ENCODE measurements at regions not wholly inside any gene's neighbourhood (a gene's known extent, or its start where the extent isn't known, plus 50 kb on each side); places are given as distances from the start of the nearest gene placed in this dataset.

DNA sequence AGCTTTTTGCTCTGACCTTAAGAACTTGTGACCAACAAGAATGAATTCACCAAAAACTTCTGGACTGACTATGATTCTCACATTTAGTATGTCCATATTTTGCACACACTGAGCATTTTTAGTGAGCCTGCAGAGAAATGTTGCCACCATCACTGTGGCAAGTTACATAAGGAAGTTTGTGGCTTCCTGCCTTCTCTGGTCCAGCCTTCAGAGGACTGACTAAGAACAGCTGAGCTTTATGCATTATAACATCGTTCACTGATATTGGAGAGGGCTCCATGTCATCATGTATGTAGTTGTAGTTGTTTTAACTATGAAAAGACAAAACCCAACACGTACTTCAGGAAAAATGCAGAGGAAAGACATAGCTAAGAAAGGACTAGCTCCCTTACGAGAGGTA lies 218.0 kb upstream of the CRIM1 start:
- Histone ChIP-seq H3K79me2 (ENCODE audit: insufficient read depth, low read length) (no peaks in the 10 kb centered on the region), H3K9me3 (ENCODE audit: insufficient read depth, low read depth, low read length) (no peaks in the 10 kb centered on the region), H3K9ac (ENCODE audit: low read length) (no peak overlapping the region), H3K4me3 (ENCODE audit: insufficient read depth, low read depth, low read length) (no peak overlapping the region), H4K20me1 (ENCODE audit: insufficient read depth, low read length) (no peaks in the 10 kb centered on the region), H2AFZ (ENCODE audit: low read depth, low read length) (no peak overlapping the region), H3K27me3 (ENCODE audit: insufficient read depth, low read length) (no peaks in the 10 kb centered on the region), H3K4me2 (ENCODE audit: low read length) (no peak overlapping the region), H3K4me1 (ENCODE audit: insufficient read depth, low read length) (no peaks in the 10 kb centered on the region), H3K36me3 (ENCODE audit: insufficient read depth, low read length) (no peaks in the 10 kb centered on the region), H3K27ac (ENCODE audit: low read depth, low read length) (no peak overlapping the region)
- Mint-ChIP-seq H3K4me1 (ENCODE audit: low read depth, unreplicated experiment) (no peaks in the 10 kb centered on the region), H3K27me3 (ENCODE audit: low read depth, unreplicated experiment) (no peaks in the 10 kb centered on the region), H3K36me3 (ENCODE audit: low read depth, unreplicated experiment) (no peaks in the 10 kb centered on the region), H3K9me3 (ENCODE audit: unreplicated experiment) (no peaks in the 10 kb centered on the region), H3K4me3 (ENCODE audit: unreplicated experiment) (no peak overlapping the region), H3K27ac (ENCODE audit: unreplicated experiment) (no peak overlapping the region)
- DNase-seq (ENCODE audit: low read depth) (no peak), FAIRE-seq (no peak)
- no peak for TF ChIP-seq EZH2 (IDR thresholded peaks at IDR 0.05; ENCODE audit: insufficient read depth, low read length)
- TF ChIP-seq, protein P1, sequence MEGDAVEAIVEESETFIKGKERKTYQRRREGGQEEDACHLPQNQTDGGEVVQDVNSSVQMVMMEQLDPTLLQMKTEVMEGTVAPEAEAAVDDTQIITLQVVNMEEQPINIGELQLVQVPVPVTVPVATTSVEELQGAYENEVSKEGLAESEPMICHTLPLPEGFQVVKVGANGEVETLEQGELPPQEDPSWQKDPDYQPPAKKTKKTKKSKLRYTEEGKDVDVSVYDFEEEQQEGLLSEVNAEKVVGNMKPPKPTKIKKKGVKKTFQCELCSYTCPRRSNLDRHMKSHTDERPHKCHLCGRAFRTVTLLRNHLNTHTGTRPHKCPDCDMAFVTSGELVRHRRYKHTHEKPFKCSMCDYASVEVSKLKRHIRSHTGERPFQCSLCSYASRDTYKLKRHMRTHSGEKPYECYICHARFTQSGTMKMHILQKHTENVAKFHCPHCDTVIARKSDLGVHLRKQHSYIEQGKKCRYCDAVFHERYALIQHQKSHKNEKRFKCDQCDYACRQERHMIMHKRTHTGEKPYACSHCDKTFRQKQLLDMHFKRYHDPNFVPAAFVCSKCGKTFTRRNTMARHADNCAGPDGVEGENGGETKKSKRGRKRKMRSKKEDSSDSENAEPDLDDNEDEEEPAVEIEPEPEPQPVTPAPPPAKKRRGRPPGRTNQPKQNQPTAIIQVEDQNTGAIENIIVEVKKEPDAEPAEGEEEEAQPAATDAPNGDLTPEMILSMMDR (IDR thresholded peaks at IDR 0.05; ENCODE audit: insufficient read depth, low read depth, low read length) = no peak

DNA sequence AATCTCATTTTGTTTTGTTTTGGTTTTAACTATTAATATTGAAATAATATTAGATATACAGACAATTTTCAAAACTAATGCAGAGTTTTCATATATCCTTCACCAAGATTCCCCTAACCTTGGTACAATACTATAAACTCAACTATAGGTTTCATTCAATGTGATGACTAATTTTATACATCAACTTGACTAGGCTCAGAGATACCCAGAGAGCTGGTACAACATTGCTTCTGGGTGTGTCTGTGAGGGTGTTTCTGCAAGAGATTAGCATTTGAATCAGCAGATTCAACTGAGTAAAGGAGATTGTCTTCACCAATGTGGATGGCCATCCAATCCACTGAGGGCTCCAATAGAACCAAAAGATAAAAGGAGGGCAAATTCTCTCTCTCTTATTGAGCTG lies 221.3 kb upstream of the CRIM1 start:
- H3K4me3 ChIP-seq (ENCODE audit: insufficient read depth, low read depth, low read length) = no peak overlapping the region
- no peak for FAIRE-seq
- Mint-ChIP-seq H3K27me3 (ENCODE audit: low read depth, unreplicated experiment) (no peaks in the 10 kb centered on the region), H3K27ac (ENCODE audit: unreplicated experiment) (no peak overlapping the region), H3K4me1 (ENCODE audit: low read depth, unreplicated experiment) (no peaks in the 10 kb centered on the region), H3K9me3 (ENCODE audit: unreplicated experiment) (no peaks in the 10 kb centered on the region), H3K36me3 (ENCODE audit: low read depth, unreplicated experiment) (no peaks in the 10 kb centered on the region), H3K4me3 (ENCODE audit: unreplicated experiment) (no peak overlapping the region)
- no peak overlapping the region for H2AFZ ChIP-seq (ENCODE audit: low read depth, low read length)
- no peaks in the 10 kb centered on the region for H3K9me3 ChIP-seq (ENCODE audit: insufficient read depth, low read depth, low read length)
- no peaks in the 10 kb centered on the region for H3K79me2 ChIP-seq (ENCODE audit: insufficient read depth, low read length)
- no peaks in the 10 kb centered on the region for H3K27me3 ChIP-seq (ENCODE audit: insufficient read depth, low read length)
- H3K36me3 ChIP-seq (ENCODE audit: insufficient read depth, low read length) = no peaks in the 10 kb centered on the region
- no peaks in the 10 kb centered on the region for H4K20me1 ChIP-seq (ENCODE audit: insufficient read depth, low read length)
- no peak for DNase-seq (ENCODE audit: low read depth)
- H3K27ac ChIP-seq (ENCODE audit: low read depth, low read length) = no peak overlapping the region
- H3K4me2 ChIP-seq (ENCODE audit: low read length) = no peak overlapping the region
- no peak overlapping the region for H3K9ac ChIP-seq (ENCODE audit: low read length)
- TF ChIP-seq, protein P1 (IDR thresholded peaks at IDR 0.05; ENCODE audit: insufficient read depth, low read depth, low read length) = no peak
- TF ChIP-seq EZH2 (IDR thresholded peaks at IDR 0.05; ENCODE audit: insufficient read depth, low read length) = no peak
- H3K4me1 ChIP-seq (ENCODE audit: insufficient read depth, low read length) = no peaks in the 10 kb centered on the region

DNA sequence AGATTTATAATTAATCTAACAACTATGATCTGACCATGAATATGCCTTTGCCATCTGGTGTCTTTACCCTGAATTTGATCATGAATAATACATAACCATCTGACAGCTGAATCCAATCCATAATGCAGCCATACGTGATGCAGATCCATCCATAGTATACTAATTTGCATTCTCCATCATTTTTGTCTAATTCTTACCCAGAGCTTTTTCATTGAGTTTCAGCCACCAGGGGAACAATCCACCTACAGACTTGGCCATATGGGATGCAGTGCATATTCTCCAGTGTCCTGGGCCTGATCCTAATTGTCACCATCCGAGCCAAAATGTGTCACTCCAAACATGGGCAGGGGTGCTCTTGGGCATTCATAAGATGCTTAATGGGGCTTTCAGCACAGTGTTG lies 227.2 kb upstream of the CRIM1 start:
- Histone ChIP-seq H3K79me2 (ENCODE audit: insufficient read depth, low read length) (no peaks in the 10 kb centered on the region), H3K4me2 (ENCODE audit: low read length) (no peak overlapping the region), H3K27me3 (ENCODE audit: insufficient read depth, low read length) (no peaks in the 10 kb centered on the region), H2AFZ (ENCODE audit: low read depth, low read length) (no peak overlapping the region), H4K20me1 (ENCODE audit: insufficient read depth, low read length) (no peaks in the 10 kb centered on the region), H3K4me3 (ENCODE audit: insufficient read depth, low read depth, low read length) (no peak overlapping the region), H3K36me3 (ENCODE audit: insufficient read depth, low read length) (no peaks in the 10 kb centered on the region), H3K9me3 (ENCODE audit: insufficient read depth, low read depth, low read length) (no peaks in the 10 kb centered on the region), H3K9ac (ENCODE audit: low read length) (no peak overlapping the region), H3K4me1 (ENCODE audit: insufficient read depth, low read length) (no peaks in the 10 kb centered on the region), H3K27ac (ENCODE audit: low read depth, low read length) (no peak overlapping the region)
- no peak for DNase-seq (ENCODE audit: low read depth)
- TF ChIP-seq EZH2 (IDR thresholded peaks at IDR 0.05; ENCODE audit: insufficient read depth, low read length) = no peak
- TF ChIP-seq, protein P1 (IDR thresholded peaks at IDR 0.05; ENCODE audit: insufficient read depth, low read depth, low read length) = no peak
- Mint-ChIP-seq H3K27me3 (ENCODE audit: low read depth, unreplicated experiment) (no peaks in the 10 kb centered on the region), H3K4me1 (ENCODE audit: low read depth, unreplicated experiment) (no peaks in the 10 kb centered on the region), H3K27ac (ENCODE audit: unreplicated experiment) (no peak overlapping the region), H3K4me3 (ENCODE audit: unreplicated experiment) (no peak overlapping the region), H3K9me3 (ENCODE audit: unreplicated experiment) (no peaks in the 10 kb centered on the region), H3K36me3 (ENCODE audit: low read depth, unreplicated experiment) (no peaks in the 10 kb centered on the region)
- no peak for FAIRE-seq
